BJ (cell line): ENCODE measurements at regions not wholly inside any gene's neighbourhood (a gene's known extent, or its start where the extent isn't known, plus 50 kb on each side); places are given as distances from the start of the nearest gene placed in this dataset.
A peak's percentile ranks its signal among the peaks of the same experiment; 100 is the strongest.

Source experiments
- CTCF ChIA-PET: fragments of 350-600 bp; formaldehyde crosslinking; extraction: SDS; loops from one replicate; lab custom pipeline; 2021; ENCODE audit warnings: antibody characterized with exemption, inconsistent platforms; lab: Yijun Ruan, JAX
- POLR2A ChIA-PET: fragments of 300-600 bp; sonication (Branson Sonifier 250); formaldehyde crosslinking; extraction: SDS; loops from one replicate; lab custom pipeline; 2021; ENCODE audit warnings: antibody characterized with exemption; lab: Charles Lee
- DNase-seq: peaks from one replicate; pipeline ENCODE4 v3.0.0-alpha.2; 2011; ENCODE audit warnings: low read depth
- H3K27me3 ChIP-seq: 2 replicates; pipeline ENCODE4 v1.6.0; 2011; ENCODE audit warnings: low read length; ENCODE audit not compliant: control insufficient read depth, insufficient read depth
- H3K36me3 ChIP-seq: 2 replicates; pipeline ENCODE4 v1.5.1; 2011; ENCODE audit warnings: low read length; ENCODE audit not compliant: control insufficient read depth, insufficient read depth
- H3K4me3 ChIP-seq: 2 replicates; pipeline ENCODE4 v1.5.1; 2011; ENCODE audit warnings: low read depth, mild to moderate bottlenecking, control low read depth, low read length
- TF ChIP-seq, protein P1 (sequence below): IDR thresholded peaks from 2 replicates; pipeline ENCODE4 v1.5.1; 2011; ENCODE audit warnings: low read depth, mild to moderate bottlenecking, control low read depth, inconsistent platforms, low read length, moderate library complexity; ENCODE audit not compliant: insufficient read depth

GRCh38 chr5:104111632-104112031 is 549.0 kb upstream of the NUDT12 start:
- CTCF ChIA-PET: interaction anchor here (0.5 kb wide), 1 partner anchor 371 kb away, joined by 3 read pairs; no protein-coding TSS in a partner anchor
- TF ChIP-seq, protein P1, sequence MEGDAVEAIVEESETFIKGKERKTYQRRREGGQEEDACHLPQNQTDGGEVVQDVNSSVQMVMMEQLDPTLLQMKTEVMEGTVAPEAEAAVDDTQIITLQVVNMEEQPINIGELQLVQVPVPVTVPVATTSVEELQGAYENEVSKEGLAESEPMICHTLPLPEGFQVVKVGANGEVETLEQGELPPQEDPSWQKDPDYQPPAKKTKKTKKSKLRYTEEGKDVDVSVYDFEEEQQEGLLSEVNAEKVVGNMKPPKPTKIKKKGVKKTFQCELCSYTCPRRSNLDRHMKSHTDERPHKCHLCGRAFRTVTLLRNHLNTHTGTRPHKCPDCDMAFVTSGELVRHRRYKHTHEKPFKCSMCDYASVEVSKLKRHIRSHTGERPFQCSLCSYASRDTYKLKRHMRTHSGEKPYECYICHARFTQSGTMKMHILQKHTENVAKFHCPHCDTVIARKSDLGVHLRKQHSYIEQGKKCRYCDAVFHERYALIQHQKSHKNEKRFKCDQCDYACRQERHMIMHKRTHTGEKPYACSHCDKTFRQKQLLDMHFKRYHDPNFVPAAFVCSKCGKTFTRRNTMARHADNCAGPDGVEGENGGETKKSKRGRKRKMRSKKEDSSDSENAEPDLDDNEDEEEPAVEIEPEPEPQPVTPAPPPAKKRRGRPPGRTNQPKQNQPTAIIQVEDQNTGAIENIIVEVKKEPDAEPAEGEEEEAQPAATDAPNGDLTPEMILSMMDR: no peak

GRCh38 chr5:104096451-104096850 is 533.9 kb upstream of the NUDT12 start:
- H3K4me3 ChIP-seq: no peak overlapping the region
- CTCF ChIA-PET: interaction anchor here (1.2 kb wide), 1 partner anchor 12 kb away, joined by 4 read pairs; no protein-coding TSS in a partner anchor
- no peaks in the 10 kb centered on the region for H3K27me3 ChIP-seq
- H3K36me3 ChIP-seq: no peaks in the 10 kb centered on the region
- TF ChIP-seq, protein P1: no peak
- POLR2A ChIA-PET: no interaction called here
- no peak for DNase-seq

More at GRCh38 chr5:104111632-104112031, 549.0 kb upstream of the NUDT12 start:
- no peaks in the 10 kb centered on the region for H3K36me3 ChIP-seq
- DNase-seq: no peak
- POLR2A ChIA-PET: no interaction called here
- no peaks in the 10 kb centered on the region for H3K27me3 ChIP-seq
- H3K4me3 ChIP-seq: no peak overlapping the region

DNA sequence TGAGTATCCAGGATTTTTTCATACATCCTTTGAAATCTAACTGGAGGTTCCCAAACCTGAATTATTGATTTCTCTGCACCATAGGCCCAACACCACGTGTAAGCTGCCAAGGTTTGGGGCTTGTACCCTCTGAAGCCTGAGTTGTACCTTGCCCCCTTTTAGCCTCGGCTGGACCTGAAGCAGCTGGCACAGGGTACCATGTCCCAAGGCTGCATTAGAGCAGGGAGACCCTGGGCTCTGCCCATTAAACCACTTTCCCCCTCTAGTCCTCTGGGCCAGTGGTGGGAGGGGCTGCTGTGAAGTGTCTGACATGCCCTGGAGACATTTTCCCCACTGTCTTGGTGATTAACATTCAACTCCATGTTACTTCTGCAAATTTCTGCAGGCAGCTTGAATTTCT is 532.9 kb upstream of the NUDT12 start:
- POLR2A ChIA-PET: no interaction called here
- no peak for DNase-seq
- Histone ChIP-seq H3K4me3 (no peak overlapping the region), H3K36me3 (no peaks in the 10 kb centered on the region), H3K27me3 (no peaks in the 10 kb centered on the region)
- CTCF ChIA-PET: no interaction called here
- TF ChIP-seq, protein P1: no peak

DNA sequence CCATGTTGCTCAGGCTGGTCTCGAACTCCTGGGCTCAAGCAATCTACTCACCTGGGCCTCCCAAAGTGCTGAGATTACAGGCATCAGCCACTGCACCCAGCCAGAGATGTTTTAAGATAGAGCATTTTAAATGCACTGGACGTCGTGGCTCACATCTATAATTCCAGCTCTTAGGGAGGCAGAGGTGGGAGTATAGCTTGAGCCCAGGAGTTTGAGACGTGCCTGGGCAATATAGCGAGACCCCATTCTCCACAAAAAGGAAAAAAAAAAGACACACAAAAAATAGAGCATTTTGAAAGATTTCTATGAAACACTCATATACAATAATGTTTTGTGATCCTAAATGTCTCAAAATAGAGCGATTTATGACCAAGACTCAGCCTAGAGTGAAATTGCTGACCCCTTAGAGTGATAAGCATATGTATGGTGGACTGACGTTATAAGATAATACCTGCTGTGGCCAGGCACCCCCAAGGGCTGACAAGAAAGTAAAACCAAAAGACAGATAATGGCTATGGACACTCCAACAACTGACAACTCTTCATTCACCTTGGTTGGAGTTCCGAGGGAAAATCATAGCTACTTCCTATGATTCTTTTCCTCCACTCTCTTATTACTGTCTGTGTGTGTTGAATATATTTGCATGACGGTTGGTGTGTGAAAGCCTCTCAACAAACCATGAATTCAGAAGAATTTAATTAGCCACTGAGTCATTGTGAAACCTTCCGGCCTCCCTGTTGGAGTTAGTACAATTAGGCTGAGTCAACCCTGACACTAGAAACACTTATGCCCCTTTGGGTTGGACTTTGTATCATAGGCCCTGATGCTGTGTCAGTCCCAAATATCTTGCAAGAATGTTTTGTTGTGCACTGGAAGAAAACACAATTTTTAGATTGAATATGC is 526.5 kb upstream of the NUDT12 start:
- peak; percentile 9 for DNase-seq
- H3K27me3 ChIP-seq: no peaks in the 10 kb centered on the region
- H3K36me3 ChIP-seq: no peaks in the 10 kb centered on the region
- ChIA-PET POLR2A (no interaction called here), CTCF (no interaction called here)
- H3K4me3 ChIP-seq: no peak overlapping the region
- TF ChIP-seq, protein P1: no peak

GRCh38 chr5:104084896-104085295 is 522.3 kb upstream of the NUDT12 start:
- H3K4me3 ChIP-seq: no peak overlapping the region
- ChIA-PET CTCF (no interaction called here), POLR2A (no interaction called here)
- H3K36me3 ChIP-seq: no peaks in the 10 kb centered on the region
- H3K27me3 ChIP-seq: no peaks in the 10 kb centered on the region
- TF ChIP-seq, protein P1: no peak
- DNase-seq: no peak
